Endodermal cell (in vitro differentiated cells): ENCODE measurements at regions not wholly inside any gene's neighbourhood (a gene's known extent, or its start where the extent isn't known, plus 50 kb on each side); places are given as distances from the start of the nearest gene placed in this dataset.

Experiments used
- DNase-seq: peaks from one replicate; pipeline ENCODE4 v3.0.0-alpha.2; 2017
- H3K27ac ChIP-seq: 2 replicates; pipeline ENCODE4 v1.5.1; 2013; ENCODE audit warnings: mild to moderate bottlenecking, low read depth, low read length, moderate library complexity
- H3K27me3 ChIP-seq: 2 replicates; pipeline ENCODE4 v1.6.1; 2013; ENCODE audit warnings: mild to moderate bottlenecking, low read length, moderate library complexity; ENCODE audit not compliant: insufficient read depth, control insufficient read depth, poor library complexity, severe bottlenecking
- H3K36me3 ChIP-seq: 2 replicates; pipeline ENCODE4 v1.7.0; 2013; ENCODE audit warnings: mild to moderate bottlenecking, low read length, moderate library complexity; ENCODE audit not compliant: control insufficient read depth, insufficient read depth
- H3K4me1 ChIP-seq: one replicate; pipeline ENCODE4 v1.7.0; 2013; ENCODE audit warnings: low read length; ENCODE audit not compliant: control insufficient read depth, insufficient read depth
- H3K4me3 ChIP-seq: 2 replicates; pipeline ENCODE4 v1.5.1; 2013; ENCODE audit warnings: mild to moderate bottlenecking, low read length, moderate library complexity
- H3K9ac ChIP-seq: 2 replicates; pipeline ENCODE4 v1.6.1; 2013; ENCODE audit warnings: mild to moderate bottlenecking, low read length, moderate library complexity; ENCODE audit not compliant: poor library complexity, severe bottlenecking; ENCODE audit errors: extremely low read depth
- H3K9me3 ChIP-seq: 2 replicates; pipeline ENCODE4 v1.6.1; 2013; ENCODE audit warnings: mild to moderate bottlenecking, low read length, moderate library complexity; ENCODE audit not compliant: control insufficient read depth
- H3K27ac Mint-ChIP-seq: 2 replicates; pipeline ENCODE4 v1.8.0; 2020; ENCODE audit warnings: mixed read lengths
- H3K27me3 Mint-ChIP-seq: 2 replicates; pipeline ENCODE4 v1.8.0; 2021; ENCODE audit warnings: mild to moderate bottlenecking, mixed read lengths; ENCODE audit not compliant: insufficient read depth
- H3K36me3 Mint-ChIP-seq: 2 replicates; pipeline ENCODE4 v1.8.0; 2020; ENCODE audit warnings: low read depth, mixed read lengths
- H3K4me1 Mint-ChIP-seq: 2 replicates; pipeline ENCODE4 v1.8.0; 2020; ENCODE audit warnings: mixed read lengths
- H3K4me3 Mint-ChIP-seq: 2 replicates; pipeline ENCODE4 v1.8.0; 2020; ENCODE audit warnings: mild to moderate bottlenecking, moderate library complexity, mixed read lengths
- H3K9me3 Mint-ChIP-seq: 2 replicates; pipeline ENCODE4 v1.8.0; 2020; ENCODE audit warnings: mild to moderate bottlenecking, mixed read lengths
- WGBS, 2 experiments: methylation state at CpG; one replicate each; pipeline versions ENCODE4 v1.1.5 to v1.1.7; 2013; ENCODE audit warnings: missing lambda C conversion rate in 2 of 2, mixed read lengths in 1 of 2; ENCODE audit not compliant: insufficient coverage in 1 of 2, insufficient read length in 1 of 2; 5-methylcytosine and 5-hydroxymethylcytosine counted together
- TF ChIP-seq, protein P1 (sequence below): fragments of 200-600 bp; sonication (generic); conservative IDR thresholded peaks from 2 replicates; pipeline ENCODE4 v1.5.0; 2021; ENCODE audit warnings: antibody characterized with exemption, mild to moderate bottlenecking

DNA sequence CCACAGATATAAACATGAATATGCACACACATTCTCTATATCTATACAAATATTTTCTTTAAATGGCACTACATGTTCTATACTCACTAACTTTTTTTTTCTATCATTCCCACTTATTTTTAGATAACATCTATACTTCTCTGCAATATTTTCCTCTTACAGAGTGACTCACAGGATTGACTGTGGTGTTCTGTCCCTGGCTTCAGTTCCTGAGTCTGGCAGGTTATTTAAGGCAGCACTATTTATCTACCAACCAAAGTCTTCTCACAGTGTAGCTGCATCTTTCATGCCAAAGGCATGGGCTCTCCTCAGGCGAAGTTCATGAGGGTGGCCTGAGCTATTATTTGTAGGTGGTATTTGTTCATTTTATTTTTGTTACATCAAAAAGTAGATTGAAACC lies 409.0 kb downstream of the PRR16 start:
- Histone ChIP-seq H3K27ac (no peak overlapping the region), H3K9ac (no peak overlapping the region), H3K36me3 (no peaks in the 10 kb centered on the region), H3K27me3 (no peaks in the 10 kb centered on the region), H3K4me3 (no peak overlapping the region), H3K4me1 (no peaks in the 10 kb centered on the region), H3K9me3 (no peaks in the 10 kb centered on the region)
- Mint-ChIP-seq H3K36me3 (no peaks in the 10 kb centered on the region), H3K27me3 (no peaks in the 10 kb centered on the region), H3K27ac (no peak overlapping the region), H3K9me3 (no peaks in the 10 kb centered on the region), H3K4me3 (no peak overlapping the region), H3K4me1 (no peaks in the 10 kb centered on the region)
- TF ChIP-seq, protein P1, sequence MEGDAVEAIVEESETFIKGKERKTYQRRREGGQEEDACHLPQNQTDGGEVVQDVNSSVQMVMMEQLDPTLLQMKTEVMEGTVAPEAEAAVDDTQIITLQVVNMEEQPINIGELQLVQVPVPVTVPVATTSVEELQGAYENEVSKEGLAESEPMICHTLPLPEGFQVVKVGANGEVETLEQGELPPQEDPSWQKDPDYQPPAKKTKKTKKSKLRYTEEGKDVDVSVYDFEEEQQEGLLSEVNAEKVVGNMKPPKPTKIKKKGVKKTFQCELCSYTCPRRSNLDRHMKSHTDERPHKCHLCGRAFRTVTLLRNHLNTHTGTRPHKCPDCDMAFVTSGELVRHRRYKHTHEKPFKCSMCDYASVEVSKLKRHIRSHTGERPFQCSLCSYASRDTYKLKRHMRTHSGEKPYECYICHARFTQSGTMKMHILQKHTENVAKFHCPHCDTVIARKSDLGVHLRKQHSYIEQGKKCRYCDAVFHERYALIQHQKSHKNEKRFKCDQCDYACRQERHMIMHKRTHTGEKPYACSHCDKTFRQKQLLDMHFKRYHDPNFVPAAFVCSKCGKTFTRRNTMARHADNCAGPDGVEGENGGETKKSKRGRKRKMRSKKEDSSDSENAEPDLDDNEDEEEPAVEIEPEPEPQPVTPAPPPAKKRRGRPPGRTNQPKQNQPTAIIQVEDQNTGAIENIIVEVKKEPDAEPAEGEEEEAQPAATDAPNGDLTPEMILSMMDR, result no peak
- WGBS, 2 experiments, result 88% methylated on average over 1 of the region's 1 CpG; no CpG with 5 or more reads in 1 of the 2 experiments
- DNase-seq, result no peak

GRCh38 chr5:120874081-120874862 lies 410.2 kb downstream of the PRR16 start:
- Mint-ChIP-seq H3K36me3 (no peaks in the 10 kb centered on the region), H3K4me1 (no peaks in the 10 kb centered on the region), H3K9me3 (no peaks in the 10 kb centered on the region), H3K27ac (no peak overlapping the region), H3K27me3 (no peaks in the 10 kb centered on the region), H3K4me3 (no peak overlapping the region)
- Histone ChIP-seq H3K27ac (no peak overlapping the region), H3K4me1 (no peaks in the 10 kb centered on the region), H3K36me3 (no peaks in the 10 kb centered on the region), H3K4me3 (no peak overlapping the region), H3K9ac (no peak overlapping the region), H3K27me3 (no peaks in the 10 kb centered on the region), H3K9me3 (no peaks in the 10 kb centered on the region)
- DNase-seq, result no peak
- TF ChIP-seq, protein P1, result no peak

DNA sequence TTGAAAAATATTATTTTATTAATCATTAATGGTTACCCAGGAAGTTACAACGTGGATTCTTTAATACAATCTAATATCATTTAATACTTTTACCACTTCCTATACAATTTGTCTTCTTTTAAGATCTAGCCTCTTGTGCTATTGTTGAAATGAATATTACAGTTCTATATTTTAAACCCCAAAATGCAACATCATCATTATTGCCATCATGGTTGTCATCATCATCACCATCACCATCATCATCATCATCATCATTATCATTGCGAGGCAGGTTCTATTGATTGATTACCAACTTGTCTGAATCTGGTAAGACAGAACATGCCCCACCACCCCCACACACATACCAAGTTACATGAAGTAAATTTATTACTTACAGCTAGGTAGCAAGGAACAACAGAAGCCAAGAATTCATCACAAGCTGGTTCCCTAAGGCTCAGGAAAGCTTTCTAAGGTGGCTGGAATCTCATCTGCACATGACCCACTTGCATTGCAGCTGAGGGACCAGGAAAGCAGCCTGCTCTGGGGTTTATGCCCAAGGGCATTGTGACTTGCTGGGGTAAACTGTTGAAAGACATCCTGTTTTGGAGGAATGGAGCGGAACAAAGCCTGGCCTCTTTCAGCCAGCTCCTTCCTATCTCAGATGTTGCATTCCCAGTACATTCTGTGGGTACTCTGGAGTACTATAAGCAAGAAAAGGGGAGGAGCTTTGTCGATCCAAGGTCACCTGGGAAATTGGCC lies 418.1 kb downstream of the PRR16 start:
- no peaks in the 10 kb centered on the region for H3K4me1 ChIP-seq
- H3K27me3 Mint-ChIP-seq, result no peaks in the 10 kb centered on the region
- no peaks in the 10 kb centered on the region for H3K36me3 Mint-ChIP-seq
- no peaks in the 10 kb centered on the region for H3K9me3 ChIP-seq
- TF ChIP-seq, protein P1, result no peak
- no peaks in the 10 kb centered on the region for H3K4me1 Mint-ChIP-seq
- no peaks in the 10 kb centered on the region for H3K27me3 ChIP-seq
- H3K9me3 Mint-ChIP-seq, result no peaks in the 10 kb centered on the region
- WGBS, 2 experiments, result 92% methylated on average over 3 of the region's 4 CpGs; no CpG with 5 or more reads in 1 of the 2 experiments
- H3K27ac ChIP-seq, result no peak overlapping the region
- H3K4me3 Mint-ChIP-seq, result no peak overlapping the region
- no peak overlapping the region for H3K9ac ChIP-seq
- no peak overlapping the region for H3K27ac Mint-ChIP-seq
- H3K36me3 ChIP-seq, result no peaks in the 10 kb centered on the region
- no peak for DNase-seq
- no peak overlapping the region for H3K4me3 ChIP-seq
